RCC 7860 (cell line): ENCODE measurements at regions not wholly inside any gene's neighbourhood (a gene's known extent, or its start where the extent isn't known, plus 50 kb on each side); places are given as distances from the start of the nearest gene placed in this dataset.

Experiments used
- DNase-seq: peaks from one replicate; pipeline ENCODE4 v3.0.0-alpha.2; 2015; ENCODE audit warnings: low spot score
- FAIRE-seq: peaks from 2 replicates; lab custom pipeline; 2012; peaks lifted over from hg19 to GRCh38; lab: Jason Lieb, UNC

GRCh38 chr17:77814091-77814772 lies 144.3 kb upstream of the TNRC6C start:
- DNase-seq (no peak), FAIRE-seq (no peak)

GRCh38 chr17:77815127-77815905 lies 143.2 kb upstream of the TNRC6C start:
- FAIRE-seq (no peak), DNase-seq (no peak)

GRCh38 chr17:77817953-77818352 lies 140.6 kb upstream of the TNRC6C start:
- DNase-seq (no peak), FAIRE-seq (no peak)

- FAIRE-seq = no peak
Measured at GRCh38 chr17:77819497-77819896, 139.0 kb upstream of the TNRC6C start.

GRCh38 chr17:77821114-77821513 lies 137.4 kb upstream of the TNRC6C start:
- no peak for FAIRE-seq

More at GRCh38 chr17:77819497-77819896, 139.0 kb upstream of the TNRC6C start:
- DNase-seq = no peak

GRCh38 chr17:77822302-77823030 lies 136.0 kb upstream of the TNRC6C start:
- FAIRE-seq (no peak), DNase-seq (no peak)

More at GRCh38 chr17:77821114-77821513, 137.4 kb upstream of the TNRC6C start:
- no peak for DNase-seq

GRCh38 chr17:77824102-77824779 lies 134.3 kb upstream of the TNRC6C start:
- FAIRE-seq = no peak
- no peak for DNase-seq

GRCh38 chr17:77824780-77825280 lies 133.7 kb upstream of the TNRC6C start:
- FAIRE-seq = no peak
- no peak for DNase-seq

- DNase-seq (no peak), FAIRE-seq (no peak)
Measured at GRCh38 chr17:77825621-77826020, 132.9 kb upstream of the TNRC6C start.

GRCh38 chr17:77826132-77826873 lies 132.2 kb upstream of the TNRC6C start:
- DNase-seq (no peak), FAIRE-seq (no peak)

- DNase-seq = no peak
- no peak for FAIRE-seq
Measured at GRCh38 chr17:77827039-77827438, 131.5 kb upstream of the TNRC6C start.

- DNase-seq (no peak), FAIRE-seq (no peak)
Measured at GRCh38 chr17:77827511-77827910, 131.0 kb upstream of the TNRC6C start.

GRCh38 chr17:77828749-77829539 lies 129.6 kb upstream of the TNRC6C start:
- DNase-seq (no peak), FAIRE-seq (no peak)

GRCh38 chr17:77829843-77830799 lies 128.4 kb upstream of the TNRC6C start:
- FAIRE-seq = no peak
- DNase-seq = no peak

GRCh38 chr17:77830816-77831473 lies 127.6 kb upstream of the TNRC6C start:
- FAIRE-seq (no peak), DNase-seq (no peak)

GRCh38 chr17:77831474-77832179 lies 126.9 kb upstream of the TNRC6C start:
- DNase-seq (peak; percentile 60), FAIRE-seq (peak; percentile 7)

GRCh38 chr17:77832180-77832560 lies 126.3 kb upstream of the TNRC6C start:
- FAIRE-seq (no peak), DNase-seq (no peak)
